Tibial nerve (tissue), 4 donors: ENCODE measurements at regions not wholly inside any gene's neighbourhood (a gene's known extent, or its start where the extent isn't known, plus 50 kb on each side); places are given as distances from the start of the nearest gene placed in this dataset.

Experiments used
- DNase-seq, 2 donors: peaks; one replicate each; pipeline ENCODE4 v3.0.0-alpha.2; 2019; ENCODE audit warnings: low spot score in 2 of 2
- H3K27ac ChIP-seq, 4 donors: fragments of 200-600 bp; sonication (generic) in 3 of 4; one replicate each; pipeline ENCODE4 v1.5.1; 2017 to 2019; ENCODE audit warnings: mild to moderate bottlenecking in 1 of 4
- H3K27me3 ChIP-seq, 2 donors: fragments of 200-600 bp; sonication (generic) in 1 of 2; one replicate each; pipeline versions ENCODE4 v1.5.1 to v1.6.0; 2017 to 2019
- H3K36me3 ChIP-seq, 3 donors: fragments of 200-600 bp; sonication (generic); one replicate each; pipeline ENCODE4 v1.5.1; 2018 to 2019
- H3K4me1 ChIP-seq, 4 donors: fragments of 200-600 bp; sonication (generic) in 3 of 4; one replicate each; pipeline ENCODE4 v1.5.1; 2017 to 2019
- H3K4me3 ChIP-seq, 4 donors: fragments of 200-600 bp; sonication (generic) in 3 of 4; one replicate each; pipeline ENCODE4 v1.5.1; 2017 to 2019; ENCODE audit warnings: mild to moderate bottlenecking in 1 of 4, moderate library complexity in 1 of 4
- H3K9me3 ChIP-seq, 4 donors: fragments of 200-600 bp; sonication (generic) in 3 of 4; one replicate each; pipeline ENCODE4 v1.5.1; 2017 to 2019
- EP300 ChIP-seq, 2 donors: sonication (generic); formaldehyde crosslinking; IDR thresholded peaks; one replicate each; pipeline ENCODE4 v1.6.1; 2017; ENCODE audit warnings: antibody characterized with exemption in 2 of 2, mild to moderate bottlenecking in 1 of 2
- POLR2A ChIP-seq, 2 donors: fragments of 450-650 bp; IDR thresholded peaks; one replicate each; pipeline ENCODE4 v1.6.1; 2017; ENCODE audit warnings: antibody characterized with exemption in 2 of 2, mild to moderate bottlenecking in 2 of 2, moderate library complexity in 2 of 2
- WGBS, 2 donors: methylation state at CpG; one replicate each; pipeline ENCODE4 v1.1.5; 2018; 5-methylcytosine and 5-hydroxymethylcytosine counted together
- TF ChIP-seq, protein P1 (sequence below), 5 experiments: fragments of 200-600 bp in 3 of 5; fragments of 450-650 bp in 2 of 5; sonication (generic) in 3 of 5; IDR thresholded peaks; one replicate each; pipeline ENCODE4 v1.5.1; 2016 to 2019; ENCODE audit warnings: antibody characterized with exemption in 5 of 5, mild to moderate bottlenecking in 3 of 5, moderate library complexity in 2 of 5

DNA sequence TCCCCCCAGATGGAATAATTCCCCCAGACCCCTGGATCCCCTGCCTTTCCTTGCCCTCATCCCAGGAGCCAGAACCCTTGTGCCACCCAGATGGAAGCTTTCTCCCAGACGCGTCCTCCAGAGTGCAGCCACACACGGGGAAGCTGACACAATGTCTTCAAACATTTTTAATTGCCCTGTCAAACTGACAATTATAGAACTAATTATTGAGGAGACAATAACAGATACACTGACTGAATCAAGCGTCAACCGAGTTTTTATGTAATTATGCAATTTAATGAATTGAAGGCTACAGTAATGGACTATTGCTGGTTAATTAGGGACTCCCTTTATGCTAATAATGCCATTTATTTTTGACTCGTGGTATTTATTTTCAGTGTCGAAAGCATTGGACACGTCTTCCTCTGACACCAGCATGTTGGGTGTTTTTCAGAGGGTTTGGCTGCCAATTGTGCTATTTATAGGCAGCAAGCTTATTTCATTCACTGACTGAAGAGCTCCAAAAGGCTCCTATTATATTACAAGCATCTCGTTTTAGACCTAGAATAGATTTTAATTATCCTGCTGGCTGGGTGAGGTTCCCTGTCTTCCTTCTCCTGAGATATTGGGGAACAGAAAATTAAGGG, 298.2 kb upstream of the C16orf82 start:
- DNase-seq, result no peak
- 51 to 53% methylated on average over 9 of the region's 9 CpGs for WGBS, 2 donors
- no peaks in the 10 kb centered on the region for H3K9me3 ChIP-seq
- H3K4me3 ChIP-seq, result no peak overlapping the region
- no peaks in the 10 kb centered on the region for H3K4me1 ChIP-seq
- TF ChIP-seq EP300 (IDR thresholded peaks at IDR 0.05), result no peak
- TF ChIP-seq POLR2A (IDR thresholded peaks at IDR 0.05), result no peak
- TF ChIP-seq, protein P1, sequence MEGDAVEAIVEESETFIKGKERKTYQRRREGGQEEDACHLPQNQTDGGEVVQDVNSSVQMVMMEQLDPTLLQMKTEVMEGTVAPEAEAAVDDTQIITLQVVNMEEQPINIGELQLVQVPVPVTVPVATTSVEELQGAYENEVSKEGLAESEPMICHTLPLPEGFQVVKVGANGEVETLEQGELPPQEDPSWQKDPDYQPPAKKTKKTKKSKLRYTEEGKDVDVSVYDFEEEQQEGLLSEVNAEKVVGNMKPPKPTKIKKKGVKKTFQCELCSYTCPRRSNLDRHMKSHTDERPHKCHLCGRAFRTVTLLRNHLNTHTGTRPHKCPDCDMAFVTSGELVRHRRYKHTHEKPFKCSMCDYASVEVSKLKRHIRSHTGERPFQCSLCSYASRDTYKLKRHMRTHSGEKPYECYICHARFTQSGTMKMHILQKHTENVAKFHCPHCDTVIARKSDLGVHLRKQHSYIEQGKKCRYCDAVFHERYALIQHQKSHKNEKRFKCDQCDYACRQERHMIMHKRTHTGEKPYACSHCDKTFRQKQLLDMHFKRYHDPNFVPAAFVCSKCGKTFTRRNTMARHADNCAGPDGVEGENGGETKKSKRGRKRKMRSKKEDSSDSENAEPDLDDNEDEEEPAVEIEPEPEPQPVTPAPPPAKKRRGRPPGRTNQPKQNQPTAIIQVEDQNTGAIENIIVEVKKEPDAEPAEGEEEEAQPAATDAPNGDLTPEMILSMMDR (IDR thresholded peaks at IDR 0.05), result no peak
- H3K27ac ChIP-seq, result no peak overlapping the region
- H3K27me3 ChIP-seq, result no peaks in the 10 kb centered on the region
- no peaks in the 10 kb centered on the region for H3K36me3 ChIP-seq

DNA sequence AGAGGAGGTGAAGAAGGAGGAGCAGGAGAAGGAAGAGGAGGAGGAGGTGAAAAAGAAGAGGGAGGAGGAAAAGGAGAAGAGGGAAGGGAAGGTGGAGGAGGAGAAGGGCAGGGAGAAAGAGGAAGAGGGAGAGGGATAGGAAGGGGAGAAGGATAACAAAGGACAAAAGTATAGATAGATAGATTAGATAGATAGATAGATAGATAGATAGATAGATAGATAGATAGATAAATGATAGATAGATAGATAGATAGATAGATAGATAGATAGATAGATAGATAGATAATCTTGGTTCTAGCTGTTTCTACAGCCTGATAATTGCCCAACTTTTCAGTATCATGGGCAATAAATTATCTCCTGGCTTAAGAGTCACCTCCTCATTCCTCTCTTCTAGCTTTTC, 296.2 kb upstream of the C16orf82 start:
- no peak for DNase-seq
- H3K9me3 ChIP-seq, result no peaks in the 10 kb centered on the region
- H3K4me1 ChIP-seq, result no peaks in the 10 kb centered on the region
- no peak overlapping the region for H3K4me3 ChIP-seq
- TF ChIP-seq POLR2A (IDR thresholded peaks at IDR 0.05), result no peak
- TF ChIP-seq, protein P1 (IDR thresholded peaks at IDR 0.05), result no peak
- no peak for TF ChIP-seq EP300 (IDR thresholded peaks at IDR 0.05)
- H3K27ac ChIP-seq, result no peak overlapping the region
- H3K36me3 ChIP-seq, result no peaks in the 10 kb centered on the region
- no peaks in the 10 kb centered on the region for H3K27me3 ChIP-seq

DNA sequence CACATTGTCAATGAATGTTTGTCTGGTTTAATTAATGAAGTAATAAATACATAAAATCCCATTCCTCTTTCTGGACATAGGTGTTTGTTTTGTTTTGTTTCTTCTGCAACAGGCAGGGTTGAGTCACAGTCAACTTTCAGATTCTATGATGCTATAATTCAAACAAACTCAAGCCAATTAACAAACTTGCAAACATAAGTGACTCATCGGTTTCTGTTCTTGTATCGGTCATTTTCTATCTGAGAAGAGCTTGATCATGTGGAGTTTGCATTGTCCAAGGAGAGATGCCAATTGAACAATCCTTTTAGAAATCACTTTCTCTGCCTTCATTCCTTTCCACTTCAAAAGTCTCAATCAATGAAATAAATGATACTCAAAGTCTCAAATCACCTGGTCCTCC, 294.2 kb upstream of the C16orf82 start:
- TF ChIP-seq, protein P1 (IDR thresholded peaks at IDR 0.05), result no peak
- TF ChIP-seq POLR2A (IDR thresholded peaks at IDR 0.05), result no peak
- WGBS, 2 donors, result 36 to 40% methylated on average over 2 of the region's 2 CpGs
- Histone ChIP-seq H3K9me3 (no peaks in the 10 kb centered on the region), H3K27ac (no peak overlapping the region), H3K4me3 (no peak overlapping the region), H3K27me3 (no peaks in the 10 kb centered on the region), H3K4me1 (no peaks in the 10 kb centered on the region), H3K36me3 (no peaks in the 10 kb centered on the region)
- no peak for DNase-seq

DNA sequence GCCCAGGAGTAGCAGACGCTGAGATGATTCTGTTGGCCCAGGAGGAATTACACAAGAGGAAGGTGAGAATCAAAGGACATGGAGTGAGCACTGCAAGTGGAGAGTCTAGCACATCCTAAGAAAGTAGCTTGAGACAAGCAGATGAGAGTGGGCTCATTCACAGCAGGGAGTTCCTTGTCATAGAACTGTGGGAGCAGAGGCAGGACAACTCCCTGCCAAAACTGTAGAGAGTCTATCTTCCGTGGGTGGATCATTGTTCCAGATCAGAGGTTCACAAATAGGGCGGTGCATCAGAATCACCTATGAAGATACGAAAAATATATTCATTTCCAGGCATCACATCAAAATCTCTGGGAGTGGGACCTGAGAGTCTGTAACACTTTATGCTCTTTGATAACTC, 288.9 kb upstream of the C16orf82 start:
- H3K27ac ChIP-seq, result no peak overlapping the region
- H3K9me3 ChIP-seq, result no peaks in the 10 kb centered on the region
- H3K4me3 ChIP-seq, result no peak overlapping the region
- H3K4me1 ChIP-seq, result no peaks in the 10 kb centered on the region
- no peaks in the 10 kb centered on the region for H3K27me3 ChIP-seq
- TF ChIP-seq, protein P1 (IDR thresholded peaks at IDR 0.05), result no peak
- TF ChIP-seq EP300 (IDR thresholded peaks at IDR 0.05), result no peak
- TF ChIP-seq POLR2A (IDR thresholded peaks at IDR 0.05), result no peak
- H3K36me3 ChIP-seq, result no peaks in the 10 kb centered on the region
- 76 to 92% methylated on average over 4 of the region's 4 CpGs for WGBS, 2 donors
- no peak for DNase-seq

DNA sequence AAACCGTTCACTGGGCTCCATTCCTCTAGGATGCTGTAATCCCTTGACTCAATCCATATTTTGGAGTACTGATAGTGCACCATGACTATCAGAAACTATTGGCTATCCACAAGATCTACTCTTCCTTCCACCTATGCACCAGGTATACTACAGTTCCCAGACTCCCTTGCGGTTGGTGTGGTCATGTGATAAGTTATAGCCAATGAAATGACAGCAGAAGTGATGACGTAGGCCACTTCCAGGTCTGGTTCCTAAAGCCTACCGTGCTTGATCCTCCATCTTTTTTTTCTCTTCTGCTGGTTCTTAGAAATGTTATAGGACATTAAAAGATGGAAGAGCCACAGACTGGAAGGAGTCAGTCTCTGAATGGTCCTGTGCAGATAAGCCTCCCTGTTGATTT, 278.8 kb upstream of the C16orf82 start:
- 65 to 67% methylated on average over 4 of the region's 4 CpGs for WGBS, 2 donors
- Histone ChIP-seq H3K27me3 (no peaks in the 10 kb centered on the region), H3K9me3 (no peaks in the 10 kb centered on the region)

More for the DNA sequence above, 278.8 kb upstream of the C16orf82 start:
- Histone ChIP-seq H3K27ac (no peak overlapping the region), H3K36me3 (no peaks in the 10 kb centered on the region), H3K4me1 (no peaks in the 10 kb centered on the region), H3K4me3 (no peak overlapping the region)
- DNase-seq, result no peak
- TF ChIP-seq EP300 (IDR thresholded peaks at IDR 0.05) (no peak), POLR2A (IDR thresholded peaks at IDR 0.05) (no peak)
- TF ChIP-seq, protein P1 (IDR thresholded peaks at IDR 0.05), result no peak
